ENCODE measurements at regions not wholly inside any gene's neighbourhood (a gene's known extent, or its start where the extent isn't known, plus 50 kb on each side); places are given as distances from the start of the nearest gene placed in this dataset.

DNA sequence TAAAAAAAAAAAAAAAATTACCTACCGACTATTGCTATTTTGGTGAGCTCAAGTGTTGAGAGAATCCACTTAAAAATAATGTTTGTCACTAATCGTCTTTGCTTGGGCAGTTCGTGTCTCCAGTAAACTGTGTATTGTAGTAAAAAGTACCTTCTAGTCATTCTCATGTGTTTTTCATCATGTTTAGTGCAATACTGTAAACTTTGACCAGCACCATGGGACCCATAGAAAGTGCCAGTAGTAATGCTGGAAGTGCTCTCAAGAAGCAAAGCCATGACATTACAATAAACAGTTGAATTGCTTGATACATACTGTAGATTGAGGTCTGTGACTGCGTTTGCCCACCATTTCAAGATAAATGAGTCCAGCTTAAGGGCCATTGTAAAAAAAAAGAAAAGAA is 395.2 kb downstream of the BCKDHB start:
- TF ChIP-seq GABPA (IDR thresholded peaks at IDR 0.05 in 1 of 2, conservative IDR thresholded peaks at IDR 0.05 in 1 of 2) (no peak), RAD21 (IDR thresholded peaks at IDR 0.05) (no peak), TAF1 (conservative IDR thresholded peaks at IDR 0.05) (no peak), JUND (IDR thresholded peaks at IDR 0.05) (no peak), EGR1 (IDR thresholded peaks at IDR 0.05; ENCODE audit: low read depth in 2 of 2) (no peak), HNF4A (conservative IDR thresholded peaks at IDR 0.05) (no peak), SP1 (IDR thresholded peaks at IDR 0.05) (no peak), YY1 (IDR thresholded peaks at IDR 0.05) (no peak)
- TF ChIP-seq, protein P1, sequence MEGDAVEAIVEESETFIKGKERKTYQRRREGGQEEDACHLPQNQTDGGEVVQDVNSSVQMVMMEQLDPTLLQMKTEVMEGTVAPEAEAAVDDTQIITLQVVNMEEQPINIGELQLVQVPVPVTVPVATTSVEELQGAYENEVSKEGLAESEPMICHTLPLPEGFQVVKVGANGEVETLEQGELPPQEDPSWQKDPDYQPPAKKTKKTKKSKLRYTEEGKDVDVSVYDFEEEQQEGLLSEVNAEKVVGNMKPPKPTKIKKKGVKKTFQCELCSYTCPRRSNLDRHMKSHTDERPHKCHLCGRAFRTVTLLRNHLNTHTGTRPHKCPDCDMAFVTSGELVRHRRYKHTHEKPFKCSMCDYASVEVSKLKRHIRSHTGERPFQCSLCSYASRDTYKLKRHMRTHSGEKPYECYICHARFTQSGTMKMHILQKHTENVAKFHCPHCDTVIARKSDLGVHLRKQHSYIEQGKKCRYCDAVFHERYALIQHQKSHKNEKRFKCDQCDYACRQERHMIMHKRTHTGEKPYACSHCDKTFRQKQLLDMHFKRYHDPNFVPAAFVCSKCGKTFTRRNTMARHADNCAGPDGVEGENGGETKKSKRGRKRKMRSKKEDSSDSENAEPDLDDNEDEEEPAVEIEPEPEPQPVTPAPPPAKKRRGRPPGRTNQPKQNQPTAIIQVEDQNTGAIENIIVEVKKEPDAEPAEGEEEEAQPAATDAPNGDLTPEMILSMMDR (IDR thresholded peaks at IDR 0.05; ENCODE audit: low read depth, low read length, missing input control): no peak
- TF ChIP-seq, protein P2, sequence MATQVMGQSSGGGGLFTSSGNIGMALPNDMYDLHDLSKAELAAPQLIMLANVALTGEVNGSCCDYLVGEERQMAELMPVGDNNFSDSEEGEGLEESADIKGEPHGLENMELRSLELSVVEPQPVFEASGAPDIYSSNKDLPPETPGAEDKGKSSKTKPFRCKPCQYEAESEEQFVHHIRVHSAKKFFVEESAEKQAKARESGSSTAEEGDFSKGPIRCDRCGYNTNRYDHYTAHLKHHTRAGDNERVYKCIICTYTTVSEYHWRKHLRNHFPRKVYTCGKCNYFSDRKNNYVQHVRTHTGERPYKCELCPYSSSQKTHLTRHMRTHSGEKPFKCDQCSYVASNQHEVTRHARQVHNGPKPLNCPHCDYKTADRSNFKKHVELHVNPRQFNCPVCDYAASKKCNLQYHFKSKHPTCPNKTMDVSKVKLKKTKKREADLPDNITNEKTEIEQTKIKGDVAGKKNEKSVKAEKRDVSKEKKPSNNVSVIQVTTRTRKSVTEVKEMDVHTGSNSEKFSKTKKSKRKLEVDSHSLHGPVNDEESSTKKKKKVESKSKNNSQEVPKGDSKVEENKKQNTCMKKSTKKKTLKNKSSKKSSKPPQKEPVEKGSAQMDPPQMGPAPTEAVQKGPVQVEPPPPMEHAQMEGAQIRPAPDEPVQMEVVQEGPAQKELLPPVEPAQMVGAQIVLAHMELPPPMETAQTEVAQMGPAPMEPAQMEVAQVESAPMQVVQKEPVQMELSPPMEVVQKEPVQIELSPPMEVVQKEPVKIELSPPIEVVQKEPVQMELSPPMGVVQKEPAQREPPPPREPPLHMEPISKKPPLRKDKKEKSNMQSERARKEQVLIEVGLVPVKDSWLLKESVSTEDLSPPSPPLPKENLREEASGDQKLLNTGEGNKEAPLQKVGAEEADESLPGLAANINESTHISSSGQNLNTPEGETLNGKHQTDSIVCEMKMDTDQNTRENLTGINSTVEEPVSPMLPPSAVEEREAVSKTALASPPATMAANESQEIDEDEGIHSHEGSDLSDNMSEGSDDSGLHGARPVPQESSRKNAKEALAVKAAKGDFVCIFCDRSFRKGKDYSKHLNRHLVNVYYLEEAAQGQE (IDR thresholded peaks at IDR 0.05): no peak
- TF ChIP-seq, protein P3, sequence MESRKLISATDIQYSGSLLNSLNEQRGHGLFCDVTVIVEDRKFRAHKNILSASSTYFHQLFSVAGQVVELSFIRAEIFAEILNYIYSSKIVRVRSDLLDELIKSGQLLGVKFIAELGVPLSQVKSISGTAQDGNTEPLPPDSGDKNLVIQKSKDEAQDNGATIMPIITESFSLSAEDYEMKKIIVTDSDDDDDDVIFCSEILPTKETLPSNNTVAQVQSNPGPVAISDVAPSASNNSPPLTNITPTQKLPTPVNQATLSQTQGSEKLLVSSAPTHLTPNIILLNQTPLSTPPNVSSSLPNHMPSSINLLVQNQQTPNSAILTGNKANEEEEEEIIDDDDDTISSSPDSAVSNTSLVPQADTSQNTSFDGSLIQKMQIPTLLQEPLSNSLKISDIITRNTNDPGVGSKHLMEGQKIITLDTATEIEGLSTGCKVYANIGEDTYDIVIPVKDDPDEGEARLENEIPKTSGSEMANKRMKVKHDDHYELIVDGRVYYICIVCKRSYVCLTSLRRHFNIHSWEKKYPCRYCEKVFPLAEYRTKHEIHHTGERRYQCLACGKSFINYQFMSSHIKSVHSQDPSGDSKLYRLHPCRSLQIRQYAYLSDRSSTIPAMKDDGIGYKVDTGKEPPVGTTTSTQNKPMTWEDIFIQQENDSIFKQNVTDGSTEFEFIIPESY (IDR thresholded peaks at IDR 0.05): no peak
- TF ChIP-seq, protein P4, sequence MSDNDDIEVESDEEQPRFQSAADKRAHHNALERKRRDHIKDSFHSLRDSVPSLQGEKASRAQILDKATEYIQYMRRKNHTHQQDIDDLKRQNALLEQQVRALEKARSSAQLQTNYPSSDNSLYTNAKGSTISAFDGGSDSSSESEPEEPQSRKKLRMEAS (IDR thresholded peaks at IDR 0.05): no peak
